AG10803 (cell line): ENCODE measurements at regions not wholly inside any gene's neighbourhood (a gene's known extent, or its start where the extent isn't known, plus 50 kb on each side); places are given as distances from the start of the nearest gene placed in this dataset.
"Not testable (repeated sequence)": the region's sequence is repeated elsewhere in the genome, so short reads cannot be mapped to it uniquely, and the experiment has no call there.

Experiments
- DNase-seq: peaks from one replicate; pipeline ENCODE4 v3.0.0; 2010; ENCODE audit warnings: low read depth
- H3K4me3 ChIP-seq: 2 replicates; pipeline ENCODE4 v1.5.1; 2011; ENCODE audit warnings: mild to moderate bottlenecking, low read length, control low read depth
- TF ChIP-seq, protein P1 (sequence below): conservative IDR thresholded peaks from 2 replicates; pipeline ENCODE4 v1.5.1; 2011; ENCODE audit warnings: mild to moderate bottlenecking, low read length, control low read depth, inconsistent platforms

DNA sequence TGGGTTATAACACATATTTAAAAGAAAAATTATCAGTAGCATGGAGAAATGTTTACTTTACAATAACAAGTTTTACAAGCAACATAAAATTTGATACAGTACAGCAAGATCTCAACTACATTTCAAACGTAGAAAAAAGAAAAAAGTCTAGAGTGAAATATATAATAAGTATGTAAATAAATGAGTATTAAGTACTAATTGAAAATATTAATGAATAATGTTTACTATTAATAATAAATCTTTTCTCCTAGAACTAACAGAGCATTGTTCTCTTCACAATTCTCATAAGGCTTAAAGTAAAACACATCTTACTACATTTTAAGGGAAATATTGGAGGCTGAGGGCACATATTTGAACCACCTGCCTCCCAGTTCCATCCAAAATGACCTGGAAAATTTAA lies 72.1 kb downstream of the TMEM212 start:
- no peak for DNase-seq
- no peak overlapping the region for H3K4me3 ChIP-seq
- TF ChIP-seq, protein P1, sequence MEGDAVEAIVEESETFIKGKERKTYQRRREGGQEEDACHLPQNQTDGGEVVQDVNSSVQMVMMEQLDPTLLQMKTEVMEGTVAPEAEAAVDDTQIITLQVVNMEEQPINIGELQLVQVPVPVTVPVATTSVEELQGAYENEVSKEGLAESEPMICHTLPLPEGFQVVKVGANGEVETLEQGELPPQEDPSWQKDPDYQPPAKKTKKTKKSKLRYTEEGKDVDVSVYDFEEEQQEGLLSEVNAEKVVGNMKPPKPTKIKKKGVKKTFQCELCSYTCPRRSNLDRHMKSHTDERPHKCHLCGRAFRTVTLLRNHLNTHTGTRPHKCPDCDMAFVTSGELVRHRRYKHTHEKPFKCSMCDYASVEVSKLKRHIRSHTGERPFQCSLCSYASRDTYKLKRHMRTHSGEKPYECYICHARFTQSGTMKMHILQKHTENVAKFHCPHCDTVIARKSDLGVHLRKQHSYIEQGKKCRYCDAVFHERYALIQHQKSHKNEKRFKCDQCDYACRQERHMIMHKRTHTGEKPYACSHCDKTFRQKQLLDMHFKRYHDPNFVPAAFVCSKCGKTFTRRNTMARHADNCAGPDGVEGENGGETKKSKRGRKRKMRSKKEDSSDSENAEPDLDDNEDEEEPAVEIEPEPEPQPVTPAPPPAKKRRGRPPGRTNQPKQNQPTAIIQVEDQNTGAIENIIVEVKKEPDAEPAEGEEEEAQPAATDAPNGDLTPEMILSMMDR, result no peak

DNA sequence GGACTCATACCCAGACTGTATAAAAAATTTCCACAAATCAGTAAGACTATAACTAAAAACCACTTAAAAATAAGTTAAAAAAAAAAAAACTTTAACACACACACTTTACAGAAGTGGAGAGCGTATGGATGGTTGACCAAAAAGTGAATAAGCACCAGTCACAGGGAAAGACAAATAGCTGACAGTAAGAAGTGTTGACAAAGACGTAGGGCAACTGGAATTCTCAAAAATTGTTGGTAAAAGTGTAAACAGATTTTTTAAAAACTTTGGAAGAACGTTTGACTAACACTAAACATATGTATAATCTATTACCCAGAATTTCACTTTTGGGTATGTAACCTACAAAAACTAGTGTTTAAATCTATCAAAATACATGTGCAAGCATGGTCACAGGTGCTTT lies 73.7 kb downstream of the TMEM212 start:
- no peak for DNase-seq
- no peak overlapping the region for H3K4me3 ChIP-seq
- TF ChIP-seq, protein P1, result no peak

DNA sequence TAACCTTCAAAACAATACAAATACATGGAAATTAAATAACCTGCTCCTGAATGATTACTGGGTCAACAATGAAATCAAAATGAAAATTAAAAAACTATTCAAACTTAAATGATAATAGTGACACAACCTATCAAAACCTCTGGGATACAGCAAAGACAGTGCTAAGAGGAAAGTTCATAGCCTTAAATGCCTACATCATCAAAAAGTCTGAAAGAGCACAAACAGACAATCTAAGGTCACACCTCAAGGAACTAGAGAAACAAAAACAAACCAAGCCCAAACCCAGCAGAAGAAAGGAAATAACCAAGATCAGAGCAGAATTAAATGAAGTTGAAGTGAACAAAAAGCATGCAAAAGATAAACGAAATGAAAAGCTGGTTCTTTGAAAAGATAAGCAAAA lies 79.5 kb downstream of the TMEM212 start:
- H3K4me3 ChIP-seq, DNase-seq: not testable (repeated sequence)

DNA sequence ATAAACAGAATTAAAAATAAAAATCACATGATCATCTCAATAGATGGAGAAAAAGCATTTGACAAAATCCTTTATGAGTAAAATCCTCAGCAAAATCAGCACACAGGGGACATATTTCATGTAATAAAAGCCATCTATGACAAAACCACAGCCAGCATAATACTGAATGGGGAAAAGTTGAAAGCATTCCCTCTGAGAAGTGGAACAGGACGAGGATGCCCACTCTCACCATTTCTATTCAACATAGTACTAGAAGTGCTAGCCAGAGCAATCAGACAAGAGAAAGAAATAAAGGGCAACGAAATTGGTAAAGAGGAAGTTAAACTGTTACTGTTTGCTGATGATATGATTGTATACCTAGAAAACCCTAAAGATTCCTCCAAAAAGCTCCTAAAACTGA lies 80.5 kb downstream of the TMEM212 start:
- H3K4me3 ChIP-seq, DNase-seq: not testable (repeated sequence)

DNA sequence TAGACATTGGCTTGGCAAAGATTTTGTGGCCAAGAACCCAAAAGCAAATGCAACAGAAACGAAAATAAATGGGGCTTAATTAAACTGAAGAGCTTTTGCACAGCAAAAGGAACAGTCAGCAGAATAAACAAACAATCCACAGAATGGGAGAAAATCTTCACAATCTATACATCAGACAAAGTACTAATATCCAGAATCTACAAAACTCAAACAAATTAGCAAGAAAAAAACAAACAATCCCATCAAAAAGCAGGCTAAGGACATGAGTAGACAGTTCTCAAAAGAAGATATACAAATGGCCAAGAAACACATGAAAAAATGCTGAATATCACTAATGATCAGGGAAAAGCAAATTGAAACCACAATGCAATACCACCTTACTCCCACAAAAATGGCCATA lies 81.7 kb downstream of the TMEM212 start:
- DNase-seq, H3K4me3 ChIP-seq: not testable (repeated sequence)

DNA sequence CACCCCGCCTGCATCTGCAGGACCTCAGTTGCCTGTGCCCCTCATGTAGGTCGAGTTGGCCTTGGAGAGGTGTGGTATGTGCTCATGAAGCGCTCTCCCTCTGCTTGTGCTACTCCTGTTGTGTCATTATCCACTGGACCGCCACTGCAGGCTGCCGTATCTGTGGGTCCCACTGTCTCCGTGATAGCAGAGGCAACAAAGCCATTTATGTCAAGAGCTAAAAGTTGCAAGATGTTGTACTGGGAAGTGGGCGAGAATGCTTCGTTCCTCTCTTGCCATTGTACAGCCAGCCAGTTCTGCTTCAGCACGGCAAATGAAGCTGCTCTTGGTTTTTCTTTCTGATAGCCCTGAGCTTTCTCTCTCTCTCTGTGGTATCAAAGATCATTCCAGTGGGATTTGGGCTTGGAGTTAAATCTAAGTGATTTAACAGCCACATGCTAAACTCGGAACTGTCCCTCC lies 89.0 kb downstream of the TMEM212 start:
- TF ChIP-seq, protein P1, result no peak
- DNase-seq, result no peak
- no peak overlapping the region for H3K4me3 ChIP-seq

DNA sequence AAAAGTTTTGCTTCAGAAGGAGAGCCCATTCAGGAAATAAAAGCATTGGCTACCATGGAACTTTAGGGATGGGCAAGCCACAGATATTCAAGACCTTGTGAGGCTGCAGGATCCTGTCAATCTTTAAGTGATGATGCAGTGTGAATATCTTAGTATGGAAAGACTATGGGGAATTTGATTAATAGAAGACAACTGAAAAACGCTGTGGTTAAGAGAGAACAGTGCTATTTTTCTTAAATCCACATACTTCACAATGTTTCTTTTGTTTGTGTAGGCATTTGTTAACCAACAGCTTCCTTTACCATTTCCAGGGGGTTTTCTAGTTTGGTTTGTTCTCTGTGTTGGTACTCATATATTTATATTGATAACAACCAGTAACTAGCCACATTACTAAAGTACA lies 90.3 kb downstream of the TMEM212 start:
- TF ChIP-seq, protein P1, result no peak
- DNase-seq, result no peak
- H3K4me3 ChIP-seq, result no peak overlapping the region

DNA sequence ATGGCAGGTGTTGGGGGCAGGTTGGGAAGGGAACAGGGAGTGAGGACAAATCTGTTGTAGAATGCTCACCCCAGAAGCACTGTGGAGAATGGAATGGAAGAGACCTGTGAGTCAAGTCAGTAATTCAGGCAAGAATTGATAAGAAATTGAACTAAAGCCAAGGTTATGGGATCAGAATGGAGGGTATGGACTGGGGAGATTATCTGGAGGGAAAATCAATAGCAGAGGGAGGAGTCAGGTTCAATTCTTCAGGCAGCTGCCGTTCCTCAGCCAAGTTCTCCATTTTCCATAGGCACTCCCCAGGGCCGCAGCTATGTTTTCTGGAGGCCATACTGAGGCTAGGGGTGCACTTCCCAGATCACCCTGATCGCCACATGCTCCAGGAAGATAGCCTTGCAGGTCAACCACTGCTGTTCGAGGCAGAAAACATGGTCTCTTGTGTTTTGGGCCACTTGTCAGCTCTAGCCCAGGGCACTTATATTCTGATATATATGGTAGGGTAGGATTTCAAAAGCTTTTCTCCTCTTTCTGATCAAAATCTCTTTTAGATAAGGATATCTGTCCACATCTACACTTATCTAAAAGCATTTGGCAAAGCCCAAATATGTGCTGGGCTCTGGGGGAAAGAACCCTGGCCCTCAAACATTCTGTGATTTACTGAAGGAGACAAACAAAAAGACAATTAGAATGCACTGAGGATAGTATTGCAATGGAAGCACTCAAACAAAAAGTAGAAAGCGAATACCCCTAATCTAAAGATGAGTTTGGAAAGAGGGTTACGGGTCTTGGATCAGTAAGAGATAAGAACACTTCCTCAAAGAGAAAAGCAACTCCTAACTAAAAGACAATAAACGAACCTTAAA lies 92.3 kb downstream of the TMEM212 start:
- no peak overlapping the region for H3K4me3 ChIP-seq
- TF ChIP-seq, protein P1, result no peak
- no peak for DNase-seq
